DOHH2 (cell line): ENCODE measurements at regions not wholly inside any gene's neighbourhood (a gene's known extent, or its start where the extent isn't known, plus 50 kb on each side); places are given as distances from the start of the nearest gene placed in this dataset.

Source experiments
- H3F3A ChIP-seq: fragments of 200-600 bp; sonication (generic), shearing (Covaris generic); 2 replicates; pipeline ENCODE4 v1.6.0; 2016; ENCODE audit warnings: antibody characterized with exemption, mild to moderate bottlenecking; ENCODE audit not compliant: control insufficient read depth, insufficient read depth
- H3K27ac ChIP-seq: fragments of 200-600 bp; sonication (generic); 2 replicates; pipeline ENCODE4 v1.5.1; 2014; ENCODE audit warnings: low read depth, mild to moderate bottlenecking, low read length, moderate library complexity
- H3K27me3 ChIP-seq: fragments of 200-600 bp; sonication (generic); 2 replicates; pipeline ENCODE4 v1.6.1; 2014; ENCODE audit warnings: mild to moderate bottlenecking, low read length, mixed read lengths; ENCODE audit not compliant: control insufficient read depth
- H3K36me3 ChIP-seq: fragments of 200-600 bp; sonication (generic); 2 replicates; pipeline ENCODE4 v1.6.1; 2014; ENCODE audit warnings: mild to moderate bottlenecking, low read length, moderate library complexity, mixed read lengths; ENCODE audit not compliant: control insufficient read depth
- H3K4me1 ChIP-seq: fragments of 200-600 bp; sonication (generic); 2 replicates; pipeline ENCODE4 v1.6.1; 2014; ENCODE audit warnings: mild to moderate bottlenecking, low read length, mixed read lengths; ENCODE audit not compliant: control insufficient read depth
- H3K4me2 ChIP-seq: fragments of 200-600 bp; sonication (generic); 2 replicates; pipeline ENCODE4 v1.6.0; 2014; ENCODE audit warnings: mild to moderate bottlenecking, low read length, moderate library complexity
- H3K4me3 ChIP-seq: fragments of 200-600 bp; sonication (generic); 2 replicates; pipeline ENCODE4 v1.5.1; 2014; ENCODE audit warnings: mild to moderate bottlenecking, low read length, mixed read lengths
- H3K79me2 ChIP-seq: fragments of 200-600 bp; sonication (generic); 2 replicates; pipeline ENCODE4 v1.6.1; 2014; ENCODE audit warnings: mild to moderate bottlenecking, low read length, mixed read lengths; ENCODE audit not compliant: control insufficient read depth
- H3K9me2 ChIP-seq: fragments of 200-600 bp; sonication (generic); replicated peaks from 2 replicates; pipeline ENCODE4 v1.6.1; 2014; ENCODE audit warnings: mild to moderate bottlenecking, low read length, mixed read lengths; ENCODE audit not compliant: control insufficient read depth
- H3K9me3 ChIP-seq: fragments of 200-600 bp; sonication (generic); 2 replicates; pipeline ENCODE4 v1.6.1; 2014; ENCODE audit warnings: antibody characterized with exemption, low read length, mixed read lengths; ENCODE audit not compliant: control insufficient read depth, insufficient read depth
- H4K20me1 ChIP-seq: fragments of 200-600 bp; sonication (generic); 2 replicates; pipeline ENCODE4 v1.6.0; 2014; ENCODE audit warnings: low read depth, mild to moderate bottlenecking, antibody characterized with exemption, low read length, moderate library complexity; ENCODE audit not compliant: control insufficient read depth, insufficient read depth
- CTCF ChIP-seq: fragments of 200-600 bp; sonication (generic); IDR thresholded peaks from one replicate; pipeline ENCODE4 v1.5.1; 2014; ENCODE audit warnings: antibody characterized with exemption, mild to moderate bottlenecking, low read depth, low read length; ENCODE audit not compliant: poor library complexity, severe bottlenecking
- EZH2phosphoT487 ChIP-seq: fragments of 200-600 bp; sonication (generic); IDR thresholded peaks from 2 replicates; pipeline ENCODE4 v1.6.1; 2017; ENCODE audit warnings: borderline replicate concordance, mild to moderate bottlenecking, antibody characterized with exemption, low read length, moderate library complexity, mixed read lengths

GRCh38 chr17:71011391-71011790 lies 842.1 kb downstream of the KCNJ2 start:
- Histone ChIP-seq H3K9me3 (no peaks in the 10 kb centered on the region), H3F3A (no peaks in the 10 kb centered on the region)
- TF ChIP-seq CTCF (no peak), EZH2phosphoT487 (no peak)

GRCh38 chr17:71019699-71020098 lies 850.4 kb downstream of the KCNJ2 start:
- Histone ChIP-seq H3K27ac (no peak overlapping the region), H3K9me2 (no peaks in the 10 kb centered on the region), H3K4me2 (no peak overlapping the region), H3F3A (no peaks in the 10 kb centered on the region), H4K20me1 (no peaks in the 10 kb centered on the region), H3K79me2 (no peaks in the 10 kb centered on the region), H3K4me1 (no peaks in the 10 kb centered on the region), H3K9me3 (no peaks in the 10 kb centered on the region), H3K36me3 (no peaks in the 10 kb centered on the region), H3K4me3 (no peak overlapping the region), H3K27me3 (no peaks in the 10 kb centered on the region)
- TF ChIP-seq EZH2phosphoT487: no peak

More at GRCh38 chr17:71011391-71011790, 842.1 kb downstream of the KCNJ2 start:
- Histone ChIP-seq H3K4me3 (no peak overlapping the region), H3K27me3 (no peaks in the 10 kb centered on the region), H4K20me1 (no peaks in the 10 kb centered on the region), H3K9me2 (no peaks in the 10 kb centered on the region), H3K27ac (no peak overlapping the region), H3K79me2 (no peaks in the 10 kb centered on the region), H3K36me3 (no peaks in the 10 kb centered on the region), H3K4me1 (no peaks in the 10 kb centered on the region), H3K4me2 (no peak overlapping the region)

GRCh38 chr17:71022758-71023157 lies 853.4 kb downstream of the KCNJ2 start:
- no peaks in the 10 kb centered on the region for H3K27me3 ChIP-seq
- H3K79me2 ChIP-seq: no peaks in the 10 kb centered on the region
- H4K20me1 ChIP-seq: no peaks in the 10 kb centered on the region
- no peak for TF ChIP-seq CTCF
- H3F3A ChIP-seq: no peaks in the 10 kb centered on the region
- H3K4me1 ChIP-seq: no peaks in the 10 kb centered on the region
- no peak overlapping the region for H3K4me2 ChIP-seq
- no peaks in the 10 kb centered on the region for H3K9me2 ChIP-seq
- no peaks in the 10 kb centered on the region for H3K36me3 ChIP-seq
- H3K27ac ChIP-seq: no peak overlapping the region
- no peak overlapping the region for H3K4me3 ChIP-seq
- no peaks in the 10 kb centered on the region for H3K9me3 ChIP-seq

- no peaks in the 10 kb centered on the region for H3K9me3 ChIP-seq
- no peak overlapping the region for H3K4me2 ChIP-seq
- no peaks in the 10 kb centered on the region for H4K20me1 ChIP-seq
- H3K4me1 ChIP-seq: no peaks in the 10 kb centered on the region
- H3K36me3 ChIP-seq: no peaks in the 10 kb centered on the region
- no peak overlapping the region for H3K4me3 ChIP-seq
- no peaks in the 10 kb centered on the region for H3K79me2 ChIP-seq
- no peak for TF ChIP-seq CTCF
- TF ChIP-seq EZH2phosphoT487: no peak
- H3K27ac ChIP-seq: no peak overlapping the region
- H3K9me2 ChIP-seq: no peaks in the 10 kb centered on the region
- H3F3A ChIP-seq: no peaks in the 10 kb centered on the region
- no peaks in the 10 kb centered on the region for H3K27me3 ChIP-seq
Measured at GRCh38 chr17:71023249-71024030, 854.1 kb downstream of the KCNJ2 start.
